BE2C (cell line): ENCODE measurements at regions not wholly inside any gene's neighbourhood (a gene's known extent, or its start where the extent isn't known, plus 50 kb on each side); places are given as distances from the start of the nearest gene placed in this dataset.
A peak's percentile ranks its signal among the peaks of the same experiment; 100 is the strongest.

Experiments
- DNase-seq: peaks from one replicate; pipeline ENCODE4 v3.0.0-alpha.2; 2020
- H3K27me3 ChIP-seq: fragments of 250-450 bp; sonication (Bioruptor Pico); 2 replicates; pipeline ENCODE4 v1.5.1; 2020; ENCODE audit warnings: mild to moderate bottlenecking
- H3K36me3 ChIP-seq: fragments of 250-450 bp; sonication (Bioruptor Pico); 2 replicates; pipeline ENCODE4 v1.5.1; 2020; ENCODE audit warnings: mild to moderate bottlenecking
- H3K4me1 ChIP-seq: fragments of 250-450 bp; sonication (Bioruptor Pico); 2 replicates; pipeline ENCODE4 v1.5.1; 2020
- H3K4me3 ChIP-seq: 2 replicates; pipeline ENCODE4 v1.5.1; 2011; ENCODE audit warnings: low read depth, low read length
- H3K9me3 ChIP-seq: fragments of 250-450 bp; sonication (Bioruptor Pico); 2 replicates; pipeline ENCODE4 v1.5.1; 2020
- TF ChIP-seq, protein P1 (sequence below): IDR thresholded peaks from 2 replicates; pipeline ENCODE4 v1.5.1; 2012; ENCODE audit warnings: mild to moderate bottlenecking, low read depth, low read length

DNA sequence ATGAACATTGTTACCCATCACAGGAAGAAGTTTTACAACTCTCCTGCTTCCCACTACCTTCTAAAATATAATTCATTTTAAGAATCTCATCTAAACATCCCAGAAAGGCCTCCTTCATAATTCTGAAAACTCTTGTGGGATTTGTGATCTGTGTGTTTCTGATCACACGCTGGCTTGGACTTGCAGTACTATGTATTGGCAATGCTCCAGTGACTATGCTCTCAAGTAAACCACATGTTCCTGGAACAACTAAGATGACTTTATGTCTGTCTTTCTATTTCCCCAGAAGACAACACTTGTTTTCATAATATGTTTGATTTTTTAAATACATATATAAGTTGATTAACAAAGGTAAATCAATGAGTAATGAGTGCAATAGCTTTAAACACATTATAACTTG lies 376.6 kb upstream of the NETO1 start:
- H3K36me3 ChIP-seq = no peaks in the 10 kb centered on the region
- no peaks in the 10 kb centered on the region for H3K27me3 ChIP-seq
- TF ChIP-seq, protein P1, sequence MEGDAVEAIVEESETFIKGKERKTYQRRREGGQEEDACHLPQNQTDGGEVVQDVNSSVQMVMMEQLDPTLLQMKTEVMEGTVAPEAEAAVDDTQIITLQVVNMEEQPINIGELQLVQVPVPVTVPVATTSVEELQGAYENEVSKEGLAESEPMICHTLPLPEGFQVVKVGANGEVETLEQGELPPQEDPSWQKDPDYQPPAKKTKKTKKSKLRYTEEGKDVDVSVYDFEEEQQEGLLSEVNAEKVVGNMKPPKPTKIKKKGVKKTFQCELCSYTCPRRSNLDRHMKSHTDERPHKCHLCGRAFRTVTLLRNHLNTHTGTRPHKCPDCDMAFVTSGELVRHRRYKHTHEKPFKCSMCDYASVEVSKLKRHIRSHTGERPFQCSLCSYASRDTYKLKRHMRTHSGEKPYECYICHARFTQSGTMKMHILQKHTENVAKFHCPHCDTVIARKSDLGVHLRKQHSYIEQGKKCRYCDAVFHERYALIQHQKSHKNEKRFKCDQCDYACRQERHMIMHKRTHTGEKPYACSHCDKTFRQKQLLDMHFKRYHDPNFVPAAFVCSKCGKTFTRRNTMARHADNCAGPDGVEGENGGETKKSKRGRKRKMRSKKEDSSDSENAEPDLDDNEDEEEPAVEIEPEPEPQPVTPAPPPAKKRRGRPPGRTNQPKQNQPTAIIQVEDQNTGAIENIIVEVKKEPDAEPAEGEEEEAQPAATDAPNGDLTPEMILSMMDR = no peak
- no peaks in the 10 kb centered on the region for H3K4me1 ChIP-seq
- no peak for DNase-seq
- no peak overlapping the region for H3K4me3 ChIP-seq
- H3K9me3 ChIP-seq = no peaks in the 10 kb centered on the region

DNA sequence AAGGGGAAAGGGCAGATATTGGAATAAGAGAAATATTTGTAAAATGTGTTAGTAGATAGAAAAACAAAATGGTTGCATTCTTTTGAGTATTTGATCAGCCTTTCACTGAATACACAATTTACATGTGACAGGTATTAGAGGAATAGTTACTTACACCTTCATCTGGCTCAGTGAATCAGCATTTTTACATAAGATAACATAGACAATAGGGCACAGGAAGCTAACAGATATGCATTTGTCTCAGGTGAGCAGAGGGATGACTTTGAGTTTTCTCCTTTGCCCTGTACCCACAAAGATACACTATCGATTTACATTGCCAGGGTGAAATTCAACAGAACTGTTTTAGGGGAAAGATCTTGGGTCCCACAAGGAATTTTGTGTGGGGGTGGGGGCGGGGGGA lies 373.1 kb upstream of the NETO1 start:
- Histone ChIP-seq H3K36me3 (no peaks in the 10 kb centered on the region), H3K4me3 (no peak overlapping the region), H3K4me1 (no peaks in the 10 kb centered on the region), H3K9me3 (no peaks in the 10 kb centered on the region), H3K27me3 (no peaks in the 10 kb centered on the region)
- TF ChIP-seq, protein P1 = no peak
- no peak for DNase-seq

DNA sequence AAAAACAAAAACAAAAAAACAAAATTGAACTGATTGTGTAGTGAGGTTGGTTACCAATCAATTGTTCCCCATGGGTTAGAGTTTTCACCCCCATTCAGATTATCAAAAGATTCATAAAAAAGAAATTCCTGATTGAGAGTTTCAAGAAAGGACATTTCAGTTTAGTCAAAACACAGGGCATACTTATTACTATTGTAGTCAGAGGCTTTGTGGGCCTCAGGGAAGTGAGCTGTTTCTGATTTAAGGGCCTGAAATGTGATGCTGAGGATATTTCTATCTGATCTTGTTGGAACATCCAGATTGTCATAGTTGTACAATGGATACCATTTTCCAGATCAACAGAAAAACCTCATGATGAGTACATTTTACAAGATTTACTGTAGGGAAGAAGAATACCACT lies 368.1 kb upstream of the NETO1 start:
- H3K27me3 ChIP-seq = no peaks in the 10 kb centered on the region
- TF ChIP-seq, protein P1 = no peak
- no peaks in the 10 kb centered on the region for H3K9me3 ChIP-seq
- H3K4me3 ChIP-seq = no peak overlapping the region
- no peak for DNase-seq
- no peaks in the 10 kb centered on the region for H3K4me1 ChIP-seq
- no peaks in the 10 kb centered on the region for H3K36me3 ChIP-seq

DNA sequence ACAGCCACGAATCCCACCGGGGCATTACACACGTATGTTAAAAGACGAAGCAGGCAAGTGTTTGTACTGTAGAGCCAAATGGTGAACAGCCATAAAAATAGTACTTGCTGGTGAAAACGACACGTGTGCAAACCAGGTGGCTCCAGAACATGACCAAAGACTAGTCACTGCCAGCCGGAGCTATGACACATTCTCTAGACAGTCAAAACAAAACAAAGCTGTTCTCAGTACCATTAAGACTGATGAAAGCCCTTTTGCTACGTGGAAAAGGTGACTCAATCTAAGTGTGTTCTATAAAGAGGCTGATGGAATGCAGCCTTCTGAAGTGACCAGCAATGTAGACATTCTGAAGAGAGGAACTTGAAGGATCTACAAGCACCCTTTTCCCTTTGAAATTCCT lies 367.7 kb upstream of the NETO1 start:
- DNase-seq = no peak
- no peak overlapping the region for H3K4me3 ChIP-seq
- no peaks in the 10 kb centered on the region for H3K27me3 ChIP-seq
- no peaks in the 10 kb centered on the region for H3K36me3 ChIP-seq
- no peaks in the 10 kb centered on the region for H3K4me1 ChIP-seq
- H3K9me3 ChIP-seq = no peaks in the 10 kb centered on the region
- TF ChIP-seq, protein P1 = no peak

DNA sequence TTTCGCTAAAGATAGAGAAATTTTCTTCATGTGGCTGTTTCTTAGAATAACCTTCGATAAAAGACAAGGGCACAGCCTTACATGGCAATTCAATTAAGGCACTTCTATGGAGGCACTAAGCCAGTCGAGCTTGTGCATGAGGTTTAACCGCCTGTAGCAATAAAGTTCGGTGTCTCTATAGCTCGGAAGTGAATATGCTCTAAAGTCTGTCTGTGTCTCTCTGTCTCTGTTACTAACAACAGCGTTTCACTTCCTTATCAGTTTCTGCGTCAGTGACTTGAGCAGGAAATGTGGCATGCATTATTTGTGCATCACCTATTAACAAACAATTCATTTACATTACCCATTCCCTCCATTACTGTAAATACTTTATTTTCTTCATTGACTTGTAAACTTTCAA lies 365.1 kb upstream of the NETO1 start:
- Histone ChIP-seq H3K4me3 (peak overlapping the region; percentile 14; the same call in 1 of the 2 replicates), H3K36me3 (no peaks in the 10 kb centered on the region), H3K27me3 (no peaks in the 10 kb centered on the region), H3K4me1 (no peaks in the 10 kb centered on the region), H3K9me3 (no peaks in the 10 kb centered on the region)
- no peak for DNase-seq
- TF ChIP-seq, protein P1 = no peak

DNA sequence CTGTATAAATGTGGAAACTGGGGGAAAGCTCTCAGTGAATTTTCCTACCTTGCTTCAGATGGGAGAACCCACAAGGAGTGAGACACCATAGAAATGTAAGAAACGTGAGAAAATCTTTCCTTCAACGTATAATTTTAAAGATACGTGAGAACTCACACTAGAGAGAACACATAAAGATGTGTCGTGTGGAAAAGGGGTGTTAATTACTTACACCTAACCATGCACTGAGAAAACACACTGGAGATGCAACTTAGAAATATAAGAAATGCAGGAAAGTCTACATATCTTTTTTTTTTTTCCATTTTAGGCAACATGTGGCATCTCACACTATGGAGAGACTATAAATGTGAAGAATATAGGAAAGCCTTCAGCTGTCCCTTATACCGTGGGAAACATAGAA lies 352.9 kb upstream of the NETO1 start:
- H3K36me3 ChIP-seq = no peaks in the 10 kb centered on the region
- TF ChIP-seq, protein P1 = no peak
- no peak overlapping the region for H3K4me3 ChIP-seq
- H3K27me3 ChIP-seq = no peaks in the 10 kb centered on the region
- DNase-seq = no peak
- H3K4me1 ChIP-seq = no peaks in the 10 kb centered on the region
- no peaks in the 10 kb centered on the region for H3K9me3 ChIP-seq
